ENCODE measurements at regions not wholly inside any gene's neighbourhood (a gene's known extent, or its start where the extent isn't known, plus 50 kb on each side); places are given as distances from the start of the nearest gene placed in this dataset.

DNA sequence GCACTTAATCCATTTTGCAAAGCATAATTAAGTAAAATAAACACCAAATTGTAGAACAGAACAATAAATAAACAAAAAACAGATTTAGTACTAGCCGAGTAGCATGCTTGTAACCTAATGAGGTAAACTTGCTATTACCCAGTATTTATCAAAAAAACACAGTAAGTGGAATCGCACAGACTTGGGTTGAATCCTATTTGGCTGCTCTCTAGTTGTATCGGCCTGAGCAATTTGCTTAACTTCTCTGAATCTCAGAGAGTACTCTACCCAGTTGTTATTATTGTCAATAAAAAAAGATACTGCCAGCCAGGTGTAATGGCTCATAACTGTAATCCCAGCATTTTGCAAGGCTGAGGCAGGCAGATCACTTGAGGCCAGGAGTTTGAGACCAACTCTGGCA, 664.3 kb downstream of the ADGRL2 start:
- no peak for TF ChIP-seq YY1 (IDR thresholded peaks at IDR 0.05; ENCODE audit: low read depth)
- no peak for TF ChIP-seq RAD21 (IDR thresholded peaks at IDR 0.05; ENCODE audit: low read depth)
- no peak for TF ChIP-seq CREB1 (IDR thresholded peaks at IDR 0.05; ENCODE audit: low read depth)
- TF ChIP-seq TCF12 (IDR thresholded peaks at IDR 0.05; ENCODE audit: low read depth) = no peak
- TF ChIP-seq, protein P1, sequence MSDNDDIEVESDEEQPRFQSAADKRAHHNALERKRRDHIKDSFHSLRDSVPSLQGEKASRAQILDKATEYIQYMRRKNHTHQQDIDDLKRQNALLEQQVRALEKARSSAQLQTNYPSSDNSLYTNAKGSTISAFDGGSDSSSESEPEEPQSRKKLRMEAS (IDR thresholded peaks at IDR 0.05) = no peak
- TF ChIP-seq EP300 (IDR thresholded peaks at IDR 0.05; ENCODE audit: borderline replicate concordance) = no peak
- TF ChIP-seq CEBPB (IDR thresholded peaks at IDR 0.05) = no peak
- no peak for TF ChIP-seq NFIC (IDR thresholded peaks at IDR 0.05)
- no peak for TF ChIP-seq TAF1 (IDR thresholded peaks at IDR 0.05; ENCODE audit: low read depth)

Data from Ishikawa (cell line).